Stimulated activated CD8-positive, alpha-beta memory T cell treated with anti-CD3 and anti-CD28 coated beads, Interleukin-12 subunit alpha, Interleukin-12 subunit beta, amount 100 ng/mL, for 1 hour (primary cell): ENCODE measurements at regions not wholly inside any gene's neighbourhood (a gene's known extent, or its start where the extent isn't known, plus 50 kb on each side); places are given as distances from the start of the nearest gene placed in this dataset.
"Not testable (repeated sequence)": the region's sequence is repeated elsewhere in the genome, so short reads cannot be mapped to it uniquely, and the experiment has no call there.

Source experiments
- DNase-seq: peaks from one replicate; pipeline ENCODE4 v3.0.0-alpha.2; 2020; ENCODE audit warnings: low read depth

DNA sequence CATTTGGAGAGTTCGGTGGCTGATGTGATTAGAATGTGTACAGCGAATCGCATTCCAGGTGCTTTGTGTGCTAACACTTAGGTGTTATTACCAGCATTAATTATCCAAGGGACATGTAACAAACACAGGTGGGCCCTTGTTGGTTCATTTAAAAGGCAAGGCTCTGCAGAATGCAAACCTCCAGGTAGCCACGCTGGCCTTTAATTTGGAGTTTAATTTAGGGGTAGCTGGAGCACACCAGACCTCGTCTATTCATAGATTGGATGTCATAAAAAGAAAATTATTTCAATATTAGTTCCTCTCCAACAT, 191.1 kb downstream of the MAT2B start:
- DNase-seq: no peak

DNA sequence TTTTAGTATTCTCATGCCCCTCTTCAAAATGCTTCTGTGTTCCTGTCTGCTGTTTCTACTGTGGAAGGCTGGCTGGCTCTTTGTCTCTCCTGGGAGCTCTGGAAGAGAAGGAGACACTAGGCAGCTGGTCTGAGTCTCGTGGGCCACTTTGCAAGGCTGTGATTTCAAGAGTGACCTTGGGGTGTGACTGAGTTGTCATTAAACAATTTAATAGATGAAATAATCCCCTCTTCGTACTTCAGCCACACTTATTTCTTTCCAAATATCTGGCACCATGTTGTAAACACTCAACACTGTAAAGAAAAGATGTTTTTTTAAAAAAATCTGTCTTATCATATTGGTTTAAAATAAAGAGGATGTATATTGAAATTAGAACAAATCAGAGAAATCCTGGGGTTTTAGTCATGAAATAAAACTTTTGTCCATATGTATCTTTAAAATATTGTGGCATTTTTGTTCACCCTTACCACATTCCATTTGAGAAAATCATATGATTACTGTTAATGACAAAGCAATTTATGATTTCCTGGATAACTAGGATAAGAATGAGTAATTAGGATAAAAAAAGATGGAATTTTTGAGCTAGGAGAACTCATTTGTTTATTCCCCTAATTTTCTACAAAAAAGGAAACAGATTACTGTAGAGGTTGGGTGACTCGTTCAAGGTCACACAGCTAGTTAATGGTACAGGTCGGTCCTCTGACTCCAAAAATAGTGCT, 200.8 kb downstream of the MAT2B start:
- DNase-seq: no peak

DNA sequence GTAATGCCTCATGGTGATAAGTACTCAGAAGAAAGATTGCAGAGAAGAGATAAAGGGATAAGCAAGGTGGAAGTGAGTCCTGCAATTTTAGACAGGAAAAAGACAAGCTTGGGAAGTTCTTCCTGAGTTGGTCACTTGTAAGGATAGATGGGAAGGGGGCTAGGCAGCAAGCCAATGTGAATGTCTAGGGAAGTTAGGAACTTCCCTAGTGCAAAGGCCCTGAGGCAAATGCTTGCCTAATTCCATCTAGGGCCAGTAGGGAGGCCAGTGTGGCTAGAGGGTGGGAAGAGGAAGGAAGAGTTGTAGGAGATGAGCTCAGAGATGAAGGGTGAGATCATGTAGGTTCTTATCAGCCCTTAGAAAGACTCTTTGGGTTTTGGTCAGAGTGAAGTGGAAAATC, 206.6 kb downstream of the MAT2B start:
- DNase-seq: no peak

DNA sequence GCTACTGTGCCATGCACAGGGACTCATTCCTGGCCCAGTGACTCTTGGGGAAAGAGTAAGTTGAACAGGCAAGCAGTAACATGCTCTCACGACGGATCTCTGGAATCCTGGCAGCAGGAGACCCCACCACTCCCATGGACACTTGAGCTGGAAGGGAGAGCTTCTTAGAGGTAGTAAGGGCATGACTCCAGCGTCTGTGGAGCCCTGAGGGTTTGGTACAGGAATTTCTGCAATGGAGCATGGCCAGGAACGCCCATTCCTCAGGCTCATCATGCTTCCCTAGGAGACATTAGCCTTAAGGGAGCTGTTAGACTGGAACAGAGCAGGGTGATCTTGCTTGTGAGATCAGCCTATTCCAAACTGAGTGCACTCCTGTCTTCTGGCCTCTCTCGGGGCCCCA, 212.9 kb downstream of the MAT2B start:
- no peak for DNase-seq

DNA sequence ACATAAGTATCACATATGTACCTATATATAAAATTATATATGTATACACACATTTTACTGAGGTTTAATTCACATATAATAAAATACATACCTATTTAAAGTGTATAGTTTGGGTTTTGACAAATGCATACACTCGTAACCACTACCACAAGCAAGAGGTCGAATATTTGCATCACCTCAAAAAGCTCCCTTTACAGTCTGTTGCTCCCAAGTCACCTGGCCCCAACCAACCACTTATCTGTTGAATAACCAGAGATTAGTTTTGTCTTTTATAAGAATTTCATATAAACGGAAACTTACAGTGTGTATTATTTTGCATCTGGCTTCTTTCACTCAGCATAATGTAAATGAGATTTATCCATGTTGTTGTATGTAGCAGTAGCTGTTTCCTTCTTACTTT, 218.9 kb downstream of the MAT2B start:
- no peak for DNase-seq

DNA sequence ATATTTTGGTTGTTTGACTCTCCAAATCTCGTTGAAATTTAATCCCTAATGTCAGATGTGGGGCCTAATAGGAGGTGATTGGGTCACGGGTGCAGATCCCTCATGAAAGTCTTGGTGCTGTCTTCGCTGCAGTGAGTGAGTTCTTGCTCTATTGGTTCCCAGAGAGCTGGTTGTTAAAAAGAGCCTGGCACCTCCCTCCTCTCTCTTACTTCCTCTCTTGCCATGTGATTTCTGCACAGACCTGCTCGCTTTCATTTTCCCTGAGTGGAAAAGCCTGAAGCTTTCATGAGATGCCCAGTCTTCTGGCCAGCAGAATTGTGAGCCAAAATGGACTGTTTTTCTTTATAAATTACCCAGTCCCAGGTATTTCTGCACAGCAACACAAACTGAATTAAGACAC, 221.6 kb downstream of the MAT2B start:
- DNase-seq: no peak

DNA sequence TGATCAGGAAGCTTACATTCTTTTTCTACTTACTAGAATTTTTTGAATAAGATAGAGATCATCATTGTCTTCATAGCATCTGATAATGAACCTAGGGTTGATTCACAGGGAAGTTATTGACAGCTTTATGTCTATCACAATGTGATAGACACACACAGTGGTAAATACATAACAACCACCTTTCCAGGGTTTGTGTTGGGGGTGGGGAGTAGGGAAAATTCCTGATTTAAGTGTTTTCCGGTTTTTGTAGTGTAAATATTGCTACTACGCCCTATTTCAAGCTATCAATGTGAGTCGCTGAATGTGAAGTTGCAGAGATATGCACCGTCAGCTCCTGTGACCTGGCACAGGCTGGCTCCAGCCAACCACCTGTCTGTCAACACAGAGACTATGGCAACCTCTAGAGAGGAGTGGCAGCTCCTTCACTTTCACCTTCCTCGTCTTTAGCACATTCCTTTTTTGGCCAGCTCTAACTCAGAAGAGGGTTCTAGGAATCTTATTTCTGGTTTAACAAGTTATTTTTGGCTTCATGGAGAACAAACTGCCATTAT, 224.9 kb downstream of the MAT2B start:
- no peak for DNase-seq

DNA sequence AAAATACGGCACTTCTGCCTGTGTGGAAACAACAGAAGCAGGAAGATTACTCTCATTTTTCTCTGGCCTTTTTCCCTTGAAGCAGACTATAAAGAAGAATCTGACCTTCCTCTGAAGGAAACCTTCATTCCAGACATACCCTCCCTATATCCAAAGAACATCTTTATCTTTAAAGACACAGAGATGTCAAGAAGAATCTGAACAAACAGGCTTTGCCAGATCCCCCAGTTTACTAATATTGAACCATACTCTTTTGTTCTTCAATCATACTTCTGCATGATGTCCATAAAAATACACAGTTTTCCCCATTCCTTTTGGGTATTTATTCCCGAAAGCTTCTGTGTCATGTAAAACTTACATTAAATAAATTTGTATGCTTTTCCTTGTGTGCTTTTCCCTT, 225.8 kb downstream of the MAT2B start:
- DNase-seq: no peak

DNA sequence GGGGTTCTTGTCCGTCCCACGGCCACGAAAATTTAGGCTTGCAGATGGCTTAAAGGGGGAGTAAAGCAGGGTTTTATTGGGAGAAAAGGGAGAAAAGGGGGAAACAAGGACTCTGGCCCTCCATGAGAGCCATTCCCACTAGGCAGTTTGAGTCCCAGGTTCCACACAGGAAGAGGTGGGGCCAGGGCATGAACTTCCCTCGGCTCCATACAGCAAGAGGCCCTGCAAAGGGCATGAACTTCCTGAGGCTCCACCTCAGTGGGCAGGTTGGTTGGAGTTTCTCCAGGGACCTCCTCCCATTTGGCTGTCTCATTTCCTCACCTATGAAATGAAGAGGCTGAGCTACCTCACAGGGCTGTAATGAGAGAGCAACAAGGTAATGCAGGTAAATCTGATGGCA, 229.7 kb downstream of the MAT2B start:
- DNase-seq: no peak

DNA sequence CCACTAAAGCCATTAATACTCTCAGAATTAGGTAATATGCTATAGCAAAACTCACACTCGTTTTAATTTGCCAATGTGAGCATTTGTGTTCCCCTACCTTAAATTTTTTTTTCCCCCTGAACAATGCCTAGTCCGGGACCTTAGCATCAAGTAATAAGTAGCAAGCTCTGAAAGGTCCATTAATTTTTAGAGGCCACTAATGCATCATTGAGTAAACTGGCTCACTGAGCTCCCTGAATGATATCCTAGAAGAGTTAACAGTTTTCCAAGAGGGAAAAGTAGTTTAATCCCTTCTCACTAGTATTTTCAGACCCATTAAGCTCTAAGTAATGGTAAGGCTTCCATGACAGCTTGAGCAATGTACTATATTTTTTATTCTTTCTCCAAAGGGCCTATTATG, 242.2 kb downstream of the MAT2B start:
- DNase-seq: no peak

DNA sequence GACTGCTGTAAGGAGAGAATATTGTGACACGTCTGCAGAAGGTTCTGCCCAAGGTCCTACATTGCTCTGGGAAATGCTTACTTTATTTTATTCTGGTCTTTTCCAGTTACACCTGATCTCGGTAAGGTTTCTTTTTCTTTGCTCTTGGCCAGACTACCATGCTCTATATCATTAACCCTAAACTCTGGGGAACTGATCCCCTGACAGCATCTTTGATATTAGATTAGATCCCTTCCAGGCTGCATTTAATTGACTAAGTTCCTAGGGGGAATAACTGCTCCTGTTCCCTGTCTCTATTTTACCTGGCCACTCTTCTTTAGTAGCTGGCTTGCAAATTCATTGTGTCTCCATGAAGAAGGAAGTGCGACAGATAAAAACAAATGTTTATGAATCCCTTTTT, 243.5 kb downstream of the MAT2B start:
- no peak for DNase-seq

DNA sequence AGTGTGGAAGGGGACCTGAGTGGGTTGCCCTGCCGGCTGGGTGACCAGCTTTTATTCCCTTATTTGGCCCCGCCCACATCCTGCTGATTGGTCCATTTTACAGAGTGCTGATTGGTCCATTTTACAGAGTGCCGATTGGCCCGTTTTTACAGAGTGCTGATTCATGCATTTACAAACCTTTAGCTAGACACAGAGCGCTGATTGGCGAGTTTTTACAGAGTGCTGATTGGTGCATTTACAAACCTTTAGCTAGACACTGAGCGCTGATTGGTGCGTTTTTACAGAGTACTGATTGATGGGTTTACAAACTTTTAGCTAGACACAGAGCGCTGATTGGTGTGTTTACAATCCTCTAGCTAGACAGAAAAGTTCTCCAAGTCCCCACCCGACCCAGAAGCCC, 245.0 kb downstream of the MAT2B start:
- not testable (repeated sequence) for DNase-seq

DNA sequence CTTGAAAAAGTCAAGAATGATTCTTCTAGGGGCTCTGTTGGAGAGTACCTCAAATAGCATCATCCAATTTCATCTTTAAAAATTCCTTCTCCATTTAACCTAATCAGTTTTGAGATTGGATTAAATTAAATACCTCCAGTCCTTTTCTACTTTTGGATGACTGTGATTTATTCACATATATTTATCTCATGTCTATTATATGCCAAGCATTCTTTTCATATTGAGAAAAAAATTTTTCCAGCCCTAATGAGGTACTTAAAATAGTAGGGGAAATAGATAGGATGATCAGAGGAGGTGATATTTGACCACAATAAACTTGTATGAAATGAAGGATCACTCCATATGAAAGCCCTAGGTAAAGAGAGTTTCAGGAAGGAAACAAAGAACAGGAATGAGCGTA, 250.1 kb downstream of the MAT2B start:
- DNase-seq: no peak

DNA sequence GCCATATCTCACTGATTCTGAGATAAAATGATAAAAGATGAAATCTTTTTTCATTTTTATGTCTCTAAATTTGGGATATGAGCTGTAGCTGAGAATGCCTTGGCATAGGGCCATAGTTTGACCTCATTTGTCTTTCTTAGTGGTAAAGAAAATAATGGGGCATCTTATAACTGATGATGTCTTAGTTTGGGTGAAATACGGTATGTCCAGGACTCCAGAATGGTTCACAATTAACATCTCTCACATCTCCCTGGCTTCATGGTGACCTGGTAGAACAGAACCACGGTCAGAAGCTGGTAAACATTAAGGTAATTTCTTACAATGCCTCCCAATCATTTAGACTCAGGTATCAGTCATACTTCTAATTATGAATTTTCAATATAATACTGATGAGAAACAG, 250.8 kb downstream of the MAT2B start:
- DNase-seq: no peak

DNA sequence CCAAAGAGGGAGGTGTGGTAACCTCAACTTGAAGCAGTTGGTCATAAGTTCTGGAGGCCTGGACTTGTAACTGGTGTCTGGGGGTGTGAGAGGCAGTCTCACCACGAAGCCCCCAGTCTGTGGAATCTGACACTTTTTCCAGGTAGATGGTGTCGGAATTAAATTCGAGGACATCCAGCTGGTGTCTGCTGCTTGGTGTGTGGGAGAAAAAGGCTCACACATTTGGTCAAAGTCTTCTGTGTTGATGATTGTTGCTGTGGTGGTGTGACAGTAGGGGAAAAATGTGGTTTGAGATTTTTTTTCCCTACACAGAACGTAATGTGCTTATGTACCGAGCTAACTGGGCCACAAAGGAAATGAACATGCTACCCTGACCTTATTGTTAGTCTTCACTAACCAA, 251.9 kb downstream of the MAT2B start:
- no peak for DNase-seq

DNA sequence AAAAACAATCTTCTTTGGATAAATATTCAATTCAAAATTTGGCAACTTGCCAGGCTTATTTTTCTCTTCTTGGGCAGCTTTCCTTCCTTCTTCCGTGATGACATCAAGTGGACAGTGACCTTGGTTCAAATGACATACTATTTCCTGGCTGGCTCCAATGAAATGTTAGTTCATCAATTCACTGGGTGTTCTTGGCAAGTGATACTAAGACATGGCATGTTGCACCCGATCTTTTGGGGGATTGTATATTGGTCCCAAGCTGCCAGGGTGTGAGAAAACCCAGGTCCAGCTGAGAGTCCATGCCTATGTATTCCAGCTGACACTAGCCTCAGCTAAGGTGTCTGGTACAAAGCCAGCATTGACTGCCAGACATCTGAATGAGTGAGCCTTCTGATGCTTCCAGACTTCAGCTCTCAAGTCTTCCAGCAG, 252.9 kb downstream of the MAT2B start:
- no peak for DNase-seq

DNA sequence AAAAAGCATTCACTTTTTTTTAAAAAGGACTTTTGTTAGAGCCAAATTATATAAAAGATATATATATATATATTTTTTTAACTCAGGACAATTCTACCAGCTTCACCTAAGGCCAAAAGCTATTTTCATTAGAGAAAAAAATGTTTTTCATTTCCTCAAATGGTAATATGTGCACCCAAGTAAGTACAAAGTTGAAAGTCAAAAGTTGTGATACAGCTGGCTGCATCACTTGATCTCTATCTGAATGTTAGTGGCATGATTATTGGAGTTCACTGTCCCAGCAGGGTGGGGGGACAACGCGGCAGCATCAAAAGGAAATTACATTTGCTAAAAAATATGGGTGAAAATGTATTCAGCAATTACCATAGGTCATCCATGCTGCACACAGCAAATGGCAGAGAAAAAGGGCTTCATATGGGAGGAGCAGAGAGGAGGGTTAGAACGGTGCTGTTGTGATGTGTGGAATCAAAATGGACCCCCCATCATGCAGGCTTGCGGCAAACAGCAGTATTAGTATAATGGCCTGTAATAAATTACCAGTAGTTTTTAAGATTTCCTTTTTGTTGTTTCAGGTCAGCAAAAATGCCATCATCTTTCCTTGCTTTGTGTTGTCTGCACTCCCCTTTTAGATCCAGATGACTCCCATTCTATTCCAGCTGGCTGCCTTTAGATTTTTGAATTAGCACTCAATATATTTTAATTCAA, 253.7 kb downstream of the MAT2B start:
- no peak for DNase-seq

DNA sequence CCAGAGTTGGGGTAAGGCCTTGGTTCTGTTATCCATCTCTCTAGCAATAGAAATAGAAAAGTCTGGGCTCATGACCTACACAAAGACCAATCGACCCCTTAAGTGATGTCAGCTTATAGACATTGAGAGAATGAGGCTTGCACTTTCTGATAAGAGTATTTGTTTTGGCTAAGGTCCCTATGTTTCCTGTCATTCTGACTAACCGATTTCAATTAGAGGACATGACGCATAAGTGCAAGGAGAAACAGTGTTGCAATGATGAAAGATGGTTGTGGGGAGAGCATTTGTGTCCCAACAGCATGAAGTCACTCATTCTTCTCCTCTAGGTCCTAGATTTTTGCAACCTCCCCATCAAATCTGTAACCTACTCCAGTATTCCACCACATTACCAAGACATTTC, 255.1 kb downstream of the MAT2B start:
- DNase-seq: no peak

DNA sequence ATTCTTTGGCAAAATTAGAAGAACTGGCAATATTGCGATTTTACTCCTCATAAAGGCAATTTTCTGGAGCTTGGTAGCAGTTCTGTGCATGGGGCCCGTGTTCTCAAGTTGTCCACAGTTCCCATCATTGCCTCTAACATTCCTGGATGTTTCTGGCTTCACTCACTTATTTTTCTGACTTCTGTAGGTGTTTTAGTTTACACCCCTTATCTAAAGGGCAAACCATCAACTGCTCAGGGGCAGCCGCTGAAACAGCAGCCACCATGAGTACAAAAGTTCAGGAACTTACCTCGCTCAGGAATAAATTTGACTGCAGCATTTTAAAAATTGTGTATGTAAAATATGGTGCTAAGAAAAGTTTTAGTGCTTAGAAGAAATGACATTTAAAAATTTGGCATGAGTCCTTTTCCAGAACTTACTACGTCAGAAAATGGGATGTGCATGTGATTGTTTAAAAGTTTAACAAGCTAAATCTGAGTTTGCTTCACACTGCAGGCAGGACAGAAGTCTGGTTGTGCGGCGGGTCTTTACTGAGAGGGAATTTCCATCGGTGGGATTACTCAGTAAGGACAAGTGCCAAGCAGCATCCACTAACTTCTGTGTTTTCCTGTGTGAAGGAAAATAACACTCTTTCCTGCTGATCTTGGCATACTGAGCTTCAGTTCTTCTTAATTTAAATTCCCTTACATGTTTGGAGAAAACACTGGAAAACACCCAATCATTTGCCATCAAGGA, 261.7 kb downstream of the MAT2B start:
- DNase-seq: no peak

DNA sequence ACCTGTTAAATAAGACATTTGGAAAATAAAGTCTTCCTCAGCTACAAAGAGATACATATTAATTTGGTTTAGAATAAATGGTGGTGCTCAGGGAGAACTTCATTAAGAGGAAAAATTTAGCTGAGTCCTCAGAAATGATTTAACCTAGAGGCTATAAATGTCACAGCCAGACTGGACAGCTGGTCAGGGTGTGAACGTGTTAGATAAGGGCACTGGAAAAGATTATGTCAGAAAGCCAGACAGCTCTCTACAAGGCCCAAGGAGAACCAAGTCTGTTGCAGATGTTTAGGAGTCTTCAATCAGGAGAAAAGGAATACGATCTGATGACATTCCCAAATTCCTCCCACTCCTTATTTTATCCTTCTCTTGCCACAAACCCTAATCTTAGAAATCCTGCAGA, 265.2 kb downstream of the MAT2B start:
- DNase-seq: no peak

DNA sequence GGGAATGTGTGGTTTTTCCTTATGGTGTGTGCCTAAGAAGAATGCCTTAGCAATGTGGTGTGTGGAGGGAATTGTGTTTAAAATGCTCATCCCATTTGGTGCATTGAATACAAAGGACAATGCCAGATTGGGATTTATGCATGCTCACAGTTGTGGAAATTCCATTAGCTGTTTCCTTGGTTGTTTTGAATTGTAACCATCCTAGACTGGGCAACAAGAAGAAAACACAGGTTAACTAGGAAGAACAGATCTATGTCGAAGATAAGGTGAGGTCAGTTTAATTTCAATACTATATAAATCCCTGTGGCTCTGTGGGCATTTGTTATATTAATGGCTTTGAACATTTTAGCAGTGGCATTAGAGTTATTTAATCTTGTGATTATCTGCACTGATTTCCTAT, 266.8 kb downstream of the MAT2B start:
- no peak for DNase-seq

DNA sequence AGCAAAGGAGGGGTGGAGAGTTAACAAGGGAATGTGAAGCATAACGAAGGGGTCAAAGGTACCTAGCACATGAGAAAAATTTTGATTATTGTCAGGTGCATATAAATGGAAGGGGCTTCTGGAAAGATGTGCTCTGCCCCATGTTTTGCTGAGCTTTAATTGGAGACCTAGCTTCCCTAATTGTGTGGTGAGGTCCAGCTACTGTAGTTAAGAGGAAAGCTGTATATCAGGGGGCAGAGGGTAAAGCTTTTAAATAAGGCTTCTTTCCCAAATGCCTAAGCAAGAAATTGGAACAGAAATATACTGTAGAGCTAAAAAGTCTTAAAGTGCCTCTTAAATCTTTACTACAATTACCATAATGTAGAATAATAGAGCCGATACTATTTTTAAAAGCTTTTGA, 267.2 kb downstream of the MAT2B start:
- no peak for DNase-seq

DNA sequence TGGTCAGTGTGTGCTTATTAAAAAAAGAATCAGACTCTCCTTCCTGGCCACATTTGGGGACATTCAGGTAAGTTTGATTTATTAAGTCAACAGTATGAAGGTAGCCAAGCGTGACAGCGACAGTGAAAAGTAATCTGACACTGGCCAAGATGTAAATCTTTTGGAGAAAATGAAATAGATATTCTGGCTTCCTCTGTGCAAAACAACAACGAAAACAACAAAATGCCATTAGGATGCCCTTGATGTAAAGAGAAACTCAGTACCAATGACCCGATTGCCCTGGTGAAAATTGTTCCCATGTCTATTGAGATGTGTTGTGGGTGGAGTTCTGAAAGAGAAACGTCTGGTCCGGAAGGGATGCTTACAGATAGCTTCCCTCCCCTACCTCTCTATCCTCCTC, 267.8 kb downstream of the MAT2B start:
- DNase-seq: no peak
